ENCODE measurements at regions not wholly inside any gene's neighbourhood (a gene's known extent, or its start where the extent isn't known, plus 50 kb on each side); places are given as distances from the start of the nearest gene placed in this dataset.
"Not testable (repeated sequence)": the region's sequence is repeated elsewhere in the genome, so short reads cannot be mapped to it uniquely, and the experiment has no call there.

DNA sequence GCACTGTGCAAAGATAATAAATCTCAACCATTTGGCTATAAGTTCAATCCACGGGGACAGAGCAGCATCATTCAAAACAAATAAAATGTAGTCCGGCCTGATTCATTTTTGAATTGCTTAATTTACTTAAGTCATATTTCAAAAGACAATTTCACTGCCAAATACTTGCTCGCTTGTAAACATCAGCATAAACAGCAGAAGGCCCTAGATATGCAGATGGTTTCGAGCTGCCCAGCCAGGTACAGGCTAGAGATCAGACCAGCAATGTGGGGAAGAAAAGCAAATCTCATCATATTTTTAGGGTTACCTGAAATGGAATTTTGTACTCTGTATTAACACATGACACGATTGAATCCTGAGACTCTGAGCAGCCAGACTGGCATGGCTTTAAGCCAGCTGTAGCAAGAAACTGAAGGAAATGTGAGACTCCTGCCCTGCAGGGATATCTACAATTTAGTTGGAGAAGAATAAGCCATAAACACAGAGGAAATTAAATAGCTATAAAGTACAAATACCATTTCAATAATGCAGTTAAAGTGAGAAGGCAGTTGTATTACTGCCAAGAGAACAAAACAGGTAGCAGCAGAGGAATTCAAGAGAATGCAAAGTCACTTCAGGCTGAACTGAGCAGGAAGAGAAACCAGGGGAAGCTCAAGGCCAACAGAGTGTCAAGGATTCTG, 440.3 kb downstream of the ETS1 start:
- H3K9me3 Mint-ChIP-seq, result peaks cover 7% of the 10 kb centered on the region; the same call in 2 of the 3 replicates
- Histone ChIP-seq H3K27me3 (ENCODE audit: insufficient read depth) (no peaks in the 10 kb centered on the region), H3K4me3 (no peak overlapping the region), H3K27ac (ENCODE audit: low read depth) (no peak overlapping the region), H4K20me1 (replicated peaks; ENCODE audit: insufficient read depth) (no peaks in the 10 kb centered on the region), H3K79me2 (replicated peaks; ENCODE audit: insufficient read depth) (no peaks in the 10 kb centered on the region), H3K36me3 (ENCODE audit: insufficient read depth) (no peaks in the 10 kb centered on the region), H2AFZ (0 out of 2 replicates have a peak overlapping the region, but pooled peaks have one; percentile 7), H3K9me2 (ENCODE audit: insufficient read depth) (no peaks in the 10 kb centered on the region), H3K4me2 (no peak overlapping the region), H3K4me1 (ENCODE audit: insufficient read depth) (no peaks in the 10 kb centered on the region), H3F3A (replicated peaks; ENCODE audit: low read depth) (no peaks in the 10 kb centered on the region)
- H3K27me3 Mint-ChIP-seq (ENCODE audit: insufficient read depth, low read depth, poor library complexity), result peaks cover under 1% of the 10 kb centered on the region
- H3K4me1 Mint-ChIP-seq, result peaks cover 9% of the 10 kb centered on the region; the same call in 2 of the 3 replicates
- no peaks in the 10 kb centered on the region for H3K36me3 Mint-ChIP-seq (ENCODE audit: low read depth)
- TF ChIP-seq STAT1 (IDR thresholded peaks at IDR 0.05; ENCODE audit: unreplicated experiment) (no peak), EZH2 (IDR thresholded peaks at IDR 0.05; ENCODE audit: low read depth, unreplicated experiment) (no peak), CREB1 (CRISPR knock-in tag; IDR thresholded peaks at IDR 0.05; ENCODE audit: low read depth) (no peak), NANOG (IDR thresholded peaks at IDR 0.05; ENCODE audit: borderline replicate concordance) (no peak), POLR2AphosphoS5 (IDR thresholded peaks at IDR 0.05; ENCODE audit: low read depth) (no peak), EZH2phosphoT487 (IDR thresholded peaks at IDR 0.05; ENCODE audit: unreplicated experiment) (no peak), ZNF331 (CRISPR knock-in tag; IDR thresholded peaks at IDR 0.05; ENCODE audit: low read depth) (no peak), ZNF114 (CRISPR knock-in tag; IDR thresholded peaks at IDR 0.05) (no peak), JUNB (IDR thresholded peaks at IDR 0.05; ENCODE audit: unreplicated experiment) (no peak)
- TF ChIP-seq, protein P1, sequence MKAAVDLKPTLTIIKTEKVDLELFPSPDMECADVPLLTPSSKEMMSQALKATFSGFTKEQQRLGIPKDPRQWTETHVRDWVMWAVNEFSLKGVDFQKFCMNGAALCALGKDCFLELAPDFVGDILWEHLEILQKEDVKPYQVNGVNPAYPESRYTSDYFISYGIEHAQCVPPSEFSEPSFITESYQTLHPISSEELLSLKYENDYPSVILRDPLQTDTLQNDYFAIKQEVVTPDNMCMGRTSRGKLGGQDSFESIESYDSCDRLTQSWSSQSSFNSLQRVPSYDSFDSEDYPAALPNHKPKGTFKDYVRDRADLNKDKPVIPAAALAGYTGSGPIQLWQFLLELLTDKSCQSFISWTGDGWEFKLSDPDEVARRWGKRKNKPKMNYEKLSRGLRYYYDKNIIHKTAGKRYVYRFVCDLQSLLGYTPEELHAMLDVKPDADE (IDR thresholded peaks at IDR 0.05), result no peak
- TF ChIP-seq, protein P2, sequence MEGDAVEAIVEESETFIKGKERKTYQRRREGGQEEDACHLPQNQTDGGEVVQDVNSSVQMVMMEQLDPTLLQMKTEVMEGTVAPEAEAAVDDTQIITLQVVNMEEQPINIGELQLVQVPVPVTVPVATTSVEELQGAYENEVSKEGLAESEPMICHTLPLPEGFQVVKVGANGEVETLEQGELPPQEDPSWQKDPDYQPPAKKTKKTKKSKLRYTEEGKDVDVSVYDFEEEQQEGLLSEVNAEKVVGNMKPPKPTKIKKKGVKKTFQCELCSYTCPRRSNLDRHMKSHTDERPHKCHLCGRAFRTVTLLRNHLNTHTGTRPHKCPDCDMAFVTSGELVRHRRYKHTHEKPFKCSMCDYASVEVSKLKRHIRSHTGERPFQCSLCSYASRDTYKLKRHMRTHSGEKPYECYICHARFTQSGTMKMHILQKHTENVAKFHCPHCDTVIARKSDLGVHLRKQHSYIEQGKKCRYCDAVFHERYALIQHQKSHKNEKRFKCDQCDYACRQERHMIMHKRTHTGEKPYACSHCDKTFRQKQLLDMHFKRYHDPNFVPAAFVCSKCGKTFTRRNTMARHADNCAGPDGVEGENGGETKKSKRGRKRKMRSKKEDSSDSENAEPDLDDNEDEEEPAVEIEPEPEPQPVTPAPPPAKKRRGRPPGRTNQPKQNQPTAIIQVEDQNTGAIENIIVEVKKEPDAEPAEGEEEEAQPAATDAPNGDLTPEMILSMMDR (conservative IDR thresholded peaks at IDR 0.05; ENCODE audit: low read depth in 2 of 2), result no peak
- peak; percentile 23 for DNase-seq (ENCODE audit: low spot score)
- ATAC-seq, result peak; percentile 32; the same call in 1 of the 3 replicates
- peak overlapping the region; percentile 24; the same call in 1 of the 2 replicates for H3K27ac Mint-ChIP-seq
- no peak overlapping the region for H3K4me3 Mint-ChIP-seq

DNA sequence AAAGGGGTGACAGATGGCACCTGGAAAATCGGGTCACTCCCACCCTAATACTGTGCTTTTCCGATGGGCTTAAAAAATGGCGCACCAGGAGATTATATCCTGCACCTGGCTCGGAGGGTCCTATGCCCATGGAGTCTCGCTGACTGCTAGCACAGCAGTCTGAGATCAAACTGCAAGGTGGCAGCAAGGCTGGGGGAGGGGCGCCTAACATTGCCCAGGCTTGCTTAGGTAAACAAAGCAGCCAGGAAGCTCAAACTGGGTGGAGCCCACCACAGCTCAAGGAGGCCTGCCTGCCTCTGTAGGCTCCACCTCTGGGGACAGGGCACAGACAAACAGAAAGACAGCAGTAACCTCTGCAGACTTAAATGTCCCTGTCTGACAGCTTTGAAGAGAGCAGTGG, 447.1 kb downstream of the ETS1 start:
- not testable (repeated sequence) for H3F3A ChIP-seq (replicated peaks; ENCODE audit: low read depth); H3K4me3 ChIP-seq; H3K27ac Mint-ChIP-seq; H3K4me1 Mint-ChIP-seq; H4K20me1 ChIP-seq (replicated peaks; ENCODE audit: insufficient read depth); H3K4me3 Mint-ChIP-seq; H3K36me3 ChIP-seq (ENCODE audit: insufficient read depth); H3K27me3 Mint-ChIP-seq (ENCODE audit: insufficient read depth, low read depth, poor library complexity); DNase-seq (ENCODE audit: low spot score); H3K9me2 ChIP-seq (ENCODE audit: insufficient read depth); H2AFZ ChIP-seq; ATAC-seq; H3K4me2 ChIP-seq; H3K4me1 ChIP-seq (ENCODE audit: insufficient read depth); H3K27me3 ChIP-seq (ENCODE audit: insufficient read depth); H3K79me2 ChIP-seq (replicated peaks; ENCODE audit: insufficient read depth); H3K27ac ChIP-seq (ENCODE audit: low read depth)
- H3K9me3 Mint-ChIP-seq, result peaks cover 45% of the 10 kb centered on the region
- H3K36me3 Mint-ChIP-seq (ENCODE audit: low read depth), result peaks cover 22% of the 10 kb centered on the region

Data from GM23338 (cell line).